Activated T-cell treated with anti-CD3 and anti-CD28 coated beads, Interleukin-2, amount 50 U/mL, for 24 hours (primary cell): ENCODE measurements at regions not wholly inside any gene's neighbourhood (a gene's known extent, or its start where the extent isn't known, plus 50 kb on each side); places are given as distances from the start of the nearest gene placed in this dataset.

ENCODE experiments used
- DNase-seq: peaks from one replicate; pipeline ENCODE4 v3.0.0-alpha.2; 2020
- H3K27ac Mint-ChIP-seq: 2 replicates; pipeline ENCODE4 v1.8.0; 2020; ENCODE audit warnings: mild to moderate bottlenecking, mixed read lengths
- H3K27me3 Mint-ChIP-seq: 2 replicates; pipeline ENCODE4 v1.8.0; 2020; ENCODE audit warnings: mixed read lengths
- H3K36me3 Mint-ChIP-seq: 2 replicates; pipeline ENCODE4 v1.8.0; 2020; ENCODE audit warnings: low read depth, mixed read lengths
- H3K4me1 Mint-ChIP-seq: 2 replicates; pipeline ENCODE4 v1.8.0; 2020; ENCODE audit warnings: low read depth, mixed read lengths
- H3K4me3 Mint-ChIP-seq: 2 replicates; pipeline ENCODE4 v1.8.0; 2020; ENCODE audit warnings: mild to moderate bottlenecking, moderate library complexity, mixed read lengths
- H3K9me3 Mint-ChIP-seq: 2 replicates; pipeline ENCODE4 v1.8.0; 2020; ENCODE audit warnings: mixed read lengths

DNA sequence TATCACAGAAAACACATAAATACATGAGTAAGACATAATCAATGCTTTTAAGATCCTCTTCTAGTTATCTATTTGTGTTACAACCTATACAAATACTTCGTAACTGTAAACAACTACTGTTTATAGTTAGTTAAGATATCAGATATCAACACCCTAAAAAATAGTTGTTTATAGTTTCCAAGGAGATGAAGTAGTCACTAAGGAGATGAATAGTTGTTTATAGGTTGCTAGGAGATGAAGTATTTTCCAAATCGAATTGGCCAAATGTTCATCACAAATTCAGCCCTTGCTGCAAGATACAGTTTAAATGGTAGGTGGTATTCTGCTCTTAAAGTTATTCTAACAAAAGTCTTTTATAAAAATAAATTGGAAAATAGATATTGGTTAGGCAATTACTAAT lies 618.2 kb upstream of the PCDH10 start:
- H3K36me3 Mint-ChIP-seq = no peaks in the 10 kb centered on the region
- no peak for DNase-seq
- H3K9me3 Mint-ChIP-seq = peaks cover 4% of the 10 kb centered on the region
- H3K4me1 Mint-ChIP-seq = no peaks in the 10 kb centered on the region
- no peak overlapping the region for H3K27ac Mint-ChIP-seq
- H3K27me3 Mint-ChIP-seq = no peaks in the 10 kb centered on the region
- no peak overlapping the region for H3K4me3 Mint-ChIP-seq

- Mint-ChIP-seq H3K9me3 (peaks cover 13% of the 10 kb centered on the region), H3K27ac (no peak overlapping the region), H3K4me1 (no peaks in the 10 kb centered on the region), H3K4me3 (no peak overlapping the region), H3K27me3 (no peaks in the 10 kb centered on the region), H3K36me3 (no peaks in the 10 kb centered on the region)
- no peak for DNase-seq
Measured at GRCh38 chr4:132540268-132540667, 608.8 kb upstream of the PCDH10 start.

- DNase-seq = no peak
- Mint-ChIP-seq H3K4me1 (no peaks in the 10 kb centered on the region), H3K27me3 (no peaks in the 10 kb centered on the region), H3K9me3 (peaks cover 12% of the 10 kb centered on the region), H3K27ac (no peak overlapping the region), H3K4me3 (no peak overlapping the region), H3K36me3 (no peaks in the 10 kb centered on the region)
Measured at GRCh38 chr4:132540797-132541196, 608.3 kb upstream of the PCDH10 start.

DNA sequence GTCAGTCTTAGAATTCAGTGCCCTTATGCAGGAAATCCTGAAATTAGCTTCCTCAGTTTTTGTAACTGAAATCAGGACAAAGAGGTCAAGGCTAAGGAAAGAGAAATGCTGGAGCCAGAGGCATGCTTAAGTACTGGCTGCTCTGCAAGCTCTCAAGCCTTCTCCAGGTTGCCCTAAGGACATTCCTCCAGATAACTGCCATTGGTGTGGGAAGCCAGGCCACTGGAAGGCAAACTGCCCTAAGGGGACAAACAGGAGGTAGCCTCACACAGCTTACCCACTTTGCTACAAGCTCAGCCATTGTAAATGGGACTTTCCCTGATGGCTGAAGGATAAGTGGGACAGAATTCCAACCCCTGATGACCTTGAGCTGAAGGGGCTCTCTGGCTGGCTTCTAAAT lies 606.9 kb upstream of the PCDH10 start:
- H3K27me3 Mint-ChIP-seq = no peaks in the 10 kb centered on the region

DNA sequence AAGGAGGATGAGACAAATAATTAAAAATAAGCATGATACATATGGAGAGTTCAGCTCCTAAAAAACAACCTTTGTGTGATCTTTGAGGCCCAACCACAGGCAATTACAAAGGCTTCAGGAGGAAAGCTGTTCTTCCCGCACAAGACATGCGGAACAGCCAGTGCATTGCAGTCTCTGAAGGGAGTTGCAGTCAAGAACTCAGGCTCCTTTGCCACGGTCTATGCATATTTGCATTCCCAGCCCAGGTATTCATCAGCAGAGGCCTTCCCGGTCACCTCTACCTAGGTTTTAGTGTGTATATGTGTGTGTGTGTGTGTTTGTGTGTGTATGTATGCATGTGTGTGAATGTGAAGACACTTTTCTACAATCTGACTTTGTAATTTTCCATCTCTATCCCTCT lies 600.6 kb upstream of the PCDH10 start:
- H3K4me1 Mint-ChIP-seq = no peaks in the 10 kb centered on the region
- peaks cover 1% of the 10 kb centered on the region for H3K9me3 Mint-ChIP-seq
- H3K36me3 Mint-ChIP-seq = no peaks in the 10 kb centered on the region
- no peak for DNase-seq
- no peaks in the 10 kb centered on the region for H3K27me3 Mint-ChIP-seq
- H3K27ac Mint-ChIP-seq = no peak overlapping the region
- no peak overlapping the region for H3K4me3 Mint-ChIP-seq

More for the DNA sequence above, 606.9 kb upstream of the PCDH10 start:
- Mint-ChIP-seq H3K27ac (no peak overlapping the region), H3K4me3 (no peak overlapping the region), H3K36me3 (no peaks in the 10 kb centered on the region), H3K9me3 (peaks cover 7% of the 10 kb centered on the region), H3K4me1 (no peaks in the 10 kb centered on the region)
- DNase-seq = no peak

DNA sequence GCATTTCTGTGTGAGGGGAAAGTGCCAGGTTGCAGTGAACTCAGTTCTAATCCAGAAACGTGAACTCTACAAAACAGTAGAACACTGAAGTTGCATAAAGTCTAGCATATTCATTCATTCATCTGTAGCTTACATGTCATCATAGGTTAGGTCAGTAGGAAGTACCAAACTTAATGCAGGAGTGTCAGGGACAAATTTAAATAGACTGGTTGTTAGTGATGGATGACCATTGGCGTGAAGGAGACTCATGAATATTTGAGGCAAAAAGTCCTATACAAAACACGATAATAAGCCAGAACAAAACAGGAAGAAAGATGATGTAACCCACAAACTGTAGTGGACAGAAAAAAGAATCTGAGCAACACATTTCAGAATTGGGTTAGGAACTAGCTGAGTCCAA lies 592.8 kb upstream of the PCDH10 start:
- DNase-seq = no peak
- no peaks in the 10 kb centered on the region for H3K36me3 Mint-ChIP-seq
- no peaks in the 10 kb centered on the region for H3K4me1 Mint-ChIP-seq
- no peak overlapping the region for H3K4me3 Mint-ChIP-seq
- H3K27ac Mint-ChIP-seq = no peak overlapping the region
- peaks cover 5% of the 10 kb centered on the region for H3K9me3 Mint-ChIP-seq
- no peaks in the 10 kb centered on the region for H3K27me3 Mint-ChIP-seq

- H3K27me3 Mint-ChIP-seq = no peaks in the 10 kb centered on the region
- no peaks in the 10 kb centered on the region for H3K4me1 Mint-ChIP-seq
- no peak overlapping the region for H3K27ac Mint-ChIP-seq
- H3K36me3 Mint-ChIP-seq = no peaks in the 10 kb centered on the region
- peaks cover 7% of the 10 kb centered on the region for H3K9me3 Mint-ChIP-seq
- no peak for DNase-seq
- H3K4me3 Mint-ChIP-seq = no peak overlapping the region
Measured at GRCh38 chr4:132557660-132558059, 591.4 kb upstream of the PCDH10 start.

- no peak overlapping the region for H3K27ac Mint-ChIP-seq
- H3K27me3 Mint-ChIP-seq = no peaks in the 10 kb centered on the region
- H3K4me3 Mint-ChIP-seq = no peak overlapping the region
- no peaks in the 10 kb centered on the region for H3K4me1 Mint-ChIP-seq
- no peaks in the 10 kb centered on the region for H3K36me3 Mint-ChIP-seq
- peaks cover 6% of the 10 kb centered on the region for H3K9me3 Mint-ChIP-seq
- DNase-seq = no peak
Measured at GRCh38 chr4:132564920-132565319, 584.2 kb upstream of the PCDH10 start.

- Mint-ChIP-seq H3K4me1 (no peaks in the 10 kb centered on the region), H3K36me3 (no peaks in the 10 kb centered on the region), H3K4me3 (no peak overlapping the region), H3K27ac (no peak overlapping the region), H3K27me3 (no peaks in the 10 kb centered on the region), H3K9me3 (peaks cover 10% of the 10 kb centered on the region)
- no peak for DNase-seq
Measured at GRCh38 chr4:132565542-132565941, 583.6 kb upstream of the PCDH10 start.

DNA sequence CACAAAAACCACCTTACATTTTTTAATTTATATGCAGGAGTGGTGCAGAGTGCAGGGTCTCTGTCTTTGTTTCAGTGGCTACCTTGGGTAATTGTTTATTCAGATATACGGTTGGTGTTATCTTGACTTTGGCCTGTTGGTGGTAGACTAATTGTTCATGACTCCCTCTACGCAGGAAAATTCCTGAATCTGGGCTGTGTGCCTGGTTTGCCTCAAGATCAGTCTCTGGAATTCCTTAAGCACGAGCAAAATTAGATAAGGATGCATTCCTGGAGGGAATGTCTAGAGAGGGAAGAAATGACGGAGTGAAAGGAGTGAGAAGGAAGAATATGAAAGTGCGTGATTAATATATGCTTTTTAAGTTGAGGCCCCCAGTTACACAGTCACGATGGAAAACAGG lies 576.9 kb upstream of the PCDH10 start:
- DNase-seq = no peak
- Mint-ChIP-seq H3K27ac (no peak overlapping the region), H3K9me3 (peaks cover 12% of the 10 kb centered on the region), H3K4me1 (no peaks in the 10 kb centered on the region), H3K27me3 (no peaks in the 10 kb centered on the region), H3K4me3 (no peak overlapping the region), H3K36me3 (no peaks in the 10 kb centered on the region)

DNA sequence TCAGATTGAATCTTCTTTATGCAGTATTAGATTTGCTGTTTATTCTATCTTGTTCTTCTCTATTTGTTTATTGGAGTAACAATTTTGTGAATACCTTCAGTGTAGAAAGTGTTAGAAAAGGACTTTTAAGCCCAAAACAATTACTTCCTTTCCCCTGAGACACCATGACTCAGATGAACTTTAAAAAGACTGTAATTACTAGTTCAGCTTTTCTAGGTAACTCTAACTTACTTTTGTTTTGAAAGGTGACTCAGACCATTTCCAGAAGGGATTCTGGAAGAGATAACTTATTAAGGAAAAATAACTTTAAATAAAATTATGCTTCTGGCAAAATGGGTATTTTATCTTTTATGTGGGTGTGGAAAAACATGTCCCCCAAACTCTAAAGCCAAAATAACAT lies 561.5 kb upstream of the PCDH10 start:
- H3K27ac Mint-ChIP-seq = no peak overlapping the region
- H3K27me3 Mint-ChIP-seq = no peaks in the 10 kb centered on the region
- H3K36me3 Mint-ChIP-seq = no peaks in the 10 kb centered on the region
- no peaks in the 10 kb centered on the region for H3K9me3 Mint-ChIP-seq
- DNase-seq = no peak
- no peaks in the 10 kb centered on the region for H3K4me1 Mint-ChIP-seq
- no peak overlapping the region for H3K4me3 Mint-ChIP-seq

DNA sequence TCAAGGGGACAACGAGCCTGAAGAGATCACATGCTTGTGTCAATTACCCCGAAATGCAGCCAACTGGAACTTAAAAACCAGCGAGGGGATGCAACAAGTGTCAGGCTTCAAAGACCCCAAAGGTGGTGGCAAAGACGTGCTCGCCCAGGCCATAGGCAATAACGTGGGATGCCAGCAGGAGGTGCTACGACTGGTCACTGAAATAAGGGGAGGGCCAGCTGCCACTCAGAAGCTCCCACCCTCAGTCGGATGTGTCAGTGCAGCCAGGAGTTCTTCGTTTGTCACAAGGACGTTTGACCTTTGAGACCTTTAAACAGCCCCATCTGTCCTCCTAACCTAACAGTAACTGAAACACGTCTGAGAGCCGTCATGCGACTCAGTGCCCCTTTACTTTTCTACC lies 556.8 kb upstream of the PCDH10 start:
- Mint-ChIP-seq H3K36me3 (no peaks in the 10 kb centered on the region), H3K4me3 (no peak overlapping the region), H3K27ac (no peak overlapping the region), H3K27me3 (no peaks in the 10 kb centered on the region), H3K9me3 (peaks cover 6% of the 10 kb centered on the region), H3K4me1 (no peaks in the 10 kb centered on the region)
- no peak for DNase-seq

- H3K4me1 Mint-ChIP-seq = no peaks in the 10 kb centered on the region
- H3K4me3 Mint-ChIP-seq = no peak overlapping the region
- no peaks in the 10 kb centered on the region for H3K27me3 Mint-ChIP-seq
- H3K9me3 Mint-ChIP-seq = peaks cover 6% of the 10 kb centered on the region
- H3K36me3 Mint-ChIP-seq = no peaks in the 10 kb centered on the region
- H3K27ac Mint-ChIP-seq = no peak overlapping the region
- DNase-seq = no peak
Measured at GRCh38 chr4:132592850-132593249, 556.2 kb upstream of the PCDH10 start.

DNA sequence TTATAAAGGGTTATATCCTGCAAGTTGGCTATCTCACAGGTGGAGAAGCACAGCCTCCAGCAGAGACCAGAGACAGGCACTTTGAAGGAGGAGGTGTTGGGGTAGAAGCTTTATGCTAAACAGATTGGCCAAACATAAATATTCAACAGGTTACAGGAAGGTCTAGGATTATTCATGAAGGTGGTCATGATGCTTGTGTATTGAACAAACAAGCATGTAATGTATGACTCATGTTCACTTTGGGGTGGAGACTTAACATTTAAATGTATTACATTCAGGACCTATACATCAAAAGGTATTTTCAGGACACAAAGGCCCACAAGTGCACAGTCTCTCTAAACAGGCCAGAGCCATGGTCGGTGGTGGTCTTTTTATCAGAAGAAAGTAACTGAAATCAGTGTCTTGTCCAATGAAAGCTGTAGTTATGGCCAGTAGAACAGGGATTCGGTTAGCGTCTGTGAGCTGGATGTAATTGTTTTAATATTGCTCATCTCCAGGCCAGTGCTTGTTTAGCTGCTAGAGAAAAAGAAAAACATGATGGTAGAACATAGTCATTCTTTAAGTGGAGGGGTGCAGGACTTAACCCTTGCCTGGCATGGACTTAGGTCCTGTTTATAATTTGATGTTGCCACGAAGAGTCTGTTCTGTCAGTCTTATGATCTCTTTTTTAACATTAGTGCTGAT lies 555.2 kb upstream of the PCDH10 start:
- Mint-ChIP-seq H3K27me3 (no peaks in the 10 kb centered on the region), H3K27ac (no peak overlapping the region), H3K9me3 (peaks cover 6% of the 10 kb centered on the region), H3K4me3 (no peak overlapping the region), H3K36me3 (no peaks in the 10 kb centered on the region), H3K4me1 (no peaks in the 10 kb centered on the region)
- DNase-seq = no peak

- peaks cover 6% of the 10 kb centered on the region for H3K9me3 Mint-ChIP-seq
- no peaks in the 10 kb centered on the region for H3K4me1 Mint-ChIP-seq
- H3K27me3 Mint-ChIP-seq = no peaks in the 10 kb centered on the region
- no peak overlapping the region for H3K4me3 Mint-ChIP-seq
- H3K27ac Mint-ChIP-seq = no peak overlapping the region
- DNase-seq = no peak
- H3K36me3 Mint-ChIP-seq = no peaks in the 10 kb centered on the region
Measured at GRCh38 chr4:132596186-132596585, 552.9 kb upstream of the PCDH10 start.

GRCh38 chr4:132605551-132605950 lies 543.5 kb upstream of the PCDH10 start:
- Mint-ChIP-seq H3K9me3 (peaks cover 8% of the 10 kb centered on the region), H3K27ac (no peak overlapping the region), H3K4me1 (no peaks in the 10 kb centered on the region), H3K27me3 (no peaks in the 10 kb centered on the region), H3K4me3 (no peak overlapping the region), H3K36me3 (no peaks in the 10 kb centered on the region)
- DNase-seq = no peak
